ENCODE measurements at regions not wholly inside any gene's neighbourhood (a gene's known extent, or its start where the extent isn't known, plus 50 kb on each side); places are given as distances from the start of the nearest gene placed in this dataset.

GRCh38 chr4:171622729-171623128, 190.5 kb upstream of the GALNTL6 start:
- no peak overlapping the region for H3K4me3 ChIP-seq (ENCODE audit: low read depth, low read length)
- TF ChIP-seq, protein P1, sequence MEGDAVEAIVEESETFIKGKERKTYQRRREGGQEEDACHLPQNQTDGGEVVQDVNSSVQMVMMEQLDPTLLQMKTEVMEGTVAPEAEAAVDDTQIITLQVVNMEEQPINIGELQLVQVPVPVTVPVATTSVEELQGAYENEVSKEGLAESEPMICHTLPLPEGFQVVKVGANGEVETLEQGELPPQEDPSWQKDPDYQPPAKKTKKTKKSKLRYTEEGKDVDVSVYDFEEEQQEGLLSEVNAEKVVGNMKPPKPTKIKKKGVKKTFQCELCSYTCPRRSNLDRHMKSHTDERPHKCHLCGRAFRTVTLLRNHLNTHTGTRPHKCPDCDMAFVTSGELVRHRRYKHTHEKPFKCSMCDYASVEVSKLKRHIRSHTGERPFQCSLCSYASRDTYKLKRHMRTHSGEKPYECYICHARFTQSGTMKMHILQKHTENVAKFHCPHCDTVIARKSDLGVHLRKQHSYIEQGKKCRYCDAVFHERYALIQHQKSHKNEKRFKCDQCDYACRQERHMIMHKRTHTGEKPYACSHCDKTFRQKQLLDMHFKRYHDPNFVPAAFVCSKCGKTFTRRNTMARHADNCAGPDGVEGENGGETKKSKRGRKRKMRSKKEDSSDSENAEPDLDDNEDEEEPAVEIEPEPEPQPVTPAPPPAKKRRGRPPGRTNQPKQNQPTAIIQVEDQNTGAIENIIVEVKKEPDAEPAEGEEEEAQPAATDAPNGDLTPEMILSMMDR (IDR thresholded peaks at IDR 0.05; ENCODE audit: low read depth, low read length, missing control alignments), result no peak
- no peak for DNase-seq (ENCODE audit: low read depth)

DNA sequence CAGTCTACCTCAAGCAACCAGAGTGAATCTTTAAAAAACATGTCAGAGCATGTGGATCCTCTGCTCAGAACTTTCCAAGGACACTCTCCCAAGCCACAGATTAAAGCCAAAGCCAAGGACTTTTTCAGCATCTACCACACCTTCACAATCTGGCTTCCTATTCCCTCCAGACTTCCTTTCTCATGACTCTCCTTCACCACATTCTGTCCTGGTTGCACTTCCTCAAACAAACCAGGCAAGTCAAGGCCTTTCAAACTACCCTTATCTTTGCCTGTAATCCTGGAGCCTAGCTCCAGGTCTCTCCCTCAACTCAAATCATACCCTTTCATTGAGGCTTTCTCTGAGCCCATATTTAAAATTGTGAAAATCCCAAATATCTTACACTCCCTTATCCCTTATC, 191.6 kb upstream of the GALNTL6 start:
- H3K4me3 ChIP-seq (ENCODE audit: low read depth, low read length), result no peak overlapping the region
- TF ChIP-seq, protein P1 (IDR thresholded peaks at IDR 0.05; ENCODE audit: low read depth, low read length, missing control alignments), result no peak
- DNase-seq (ENCODE audit: low read depth), result no peak

DNA sequence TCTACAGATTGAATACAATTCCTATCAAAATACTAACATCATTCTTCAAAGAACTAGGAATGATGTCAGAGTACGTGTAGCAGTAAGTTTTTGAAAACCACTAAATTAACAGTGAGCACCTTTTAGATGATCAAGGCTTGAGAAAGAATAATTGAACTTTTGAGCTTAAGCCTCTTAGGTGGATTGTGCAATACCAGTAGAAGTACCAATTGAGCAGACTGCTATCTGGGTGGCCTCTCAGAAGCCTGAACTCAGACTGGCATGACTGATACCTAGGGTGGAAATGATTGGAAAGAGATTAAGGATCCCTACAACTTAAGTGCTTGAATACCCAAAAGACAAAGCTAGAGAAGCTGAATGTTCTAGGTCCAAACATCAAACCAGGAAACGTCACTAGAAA, 200.3 kb upstream of the GALNTL6 start:
- no peak overlapping the region for H3K4me3 ChIP-seq (ENCODE audit: low read depth, low read length)
- TF ChIP-seq, protein P1 (IDR thresholded peaks at IDR 0.05; ENCODE audit: low read depth, low read length, missing control alignments), result no peak
- no peak for DNase-seq (ENCODE audit: low read depth)

- TF ChIP-seq, protein P1 (IDR thresholded peaks at IDR 0.05; ENCODE audit: low read depth, low read length, missing control alignments), result no peak
- no peak for DNase-seq (ENCODE audit: low read depth)
- H3K4me3 ChIP-seq (ENCODE audit: low read depth, low read length), result no peak overlapping the region
Observed at GRCh38 chr4:171602638-171603355, 210.4 kb upstream of the GALNTL6 start.

DNA sequence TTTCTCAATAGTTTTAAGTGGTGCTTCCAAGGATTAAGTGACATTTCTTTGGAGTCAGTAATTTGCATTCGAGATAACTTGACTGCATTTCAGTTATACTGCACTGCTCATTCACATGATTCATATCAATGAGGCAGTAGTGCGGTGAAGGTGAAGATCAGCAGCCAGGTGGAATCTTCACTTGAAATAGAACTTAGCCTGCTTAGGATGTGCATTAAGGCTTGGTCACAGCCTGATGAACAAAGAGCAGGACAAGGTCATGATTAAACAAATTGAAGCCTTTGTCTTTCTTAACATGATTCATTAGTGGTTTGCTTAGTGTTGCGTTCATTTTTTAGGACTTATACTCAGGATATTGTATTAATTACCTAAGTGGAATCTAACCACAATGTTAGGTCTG, 212.1 kb upstream of the GALNTL6 start:
- DNase-seq (ENCODE audit: low read depth), result no peak
- TF ChIP-seq, protein P1 (IDR thresholded peaks at IDR 0.05; ENCODE audit: low read depth, low read length, missing control alignments), result no peak
- no peak overlapping the region for H3K4me3 ChIP-seq (ENCODE audit: low read depth, low read length)

DNA sequence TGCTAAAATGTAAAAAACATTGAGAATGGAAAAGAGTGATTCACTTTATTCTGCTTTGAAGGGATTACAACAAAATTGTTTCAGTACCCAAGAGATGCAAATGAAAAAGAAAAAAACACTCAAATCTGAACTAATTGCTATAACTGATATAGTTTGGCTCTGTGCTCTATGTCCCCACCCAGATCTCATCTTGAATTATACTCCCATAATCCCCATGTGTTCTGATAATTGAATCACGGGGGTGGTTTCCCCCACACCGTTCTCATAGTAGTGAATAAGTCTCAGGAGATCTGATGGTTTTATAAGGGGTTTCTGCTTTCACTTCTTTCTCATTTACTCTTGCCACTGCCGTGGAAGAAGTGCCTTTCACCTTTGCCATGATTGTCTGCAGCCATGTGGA, 213.6 kb upstream of the GALNTL6 start:
- TF ChIP-seq, protein P1 (IDR thresholded peaks at IDR 0.05; ENCODE audit: low read depth, low read length, missing control alignments), result no peak
- DNase-seq (ENCODE audit: low read depth), result no peak
- no peak overlapping the region for H3K4me3 ChIP-seq (ENCODE audit: low read depth, low read length)

- no peak overlapping the region for H3K4me3 ChIP-seq (ENCODE audit: low read depth, low read length)
- DNase-seq (ENCODE audit: low read depth), result no peak
- TF ChIP-seq, protein P1 (IDR thresholded peaks at IDR 0.05; ENCODE audit: low read depth, low read length, missing control alignments), result no peak
Observed at GRCh38 chr4:171594293-171594692, 218.9 kb upstream of the GALNTL6 start.
